CD8-positive, alpha-beta memory T cell (primary cell): ENCODE measurements at regions not wholly inside any gene's neighbourhood (a gene's known extent, or its start where the extent isn't known, plus 50 kb on each side); places are given as distances from the start of the nearest gene placed in this dataset.
"Not testable (repeated sequence)": the region's sequence is repeated elsewhere in the genome, so short reads cannot be mapped to it uniquely, and the experiment has no call there.

Experiments
- CTCF ChIA-PET: fragments of 350-600 bp; sonication (Branson Sonifier 250); formaldehyde crosslinking; loops from one replicate; lab custom pipeline; 2021; ENCODE audit warnings: antibody characterized with exemption; lab: Charles Lee
- POLR2A ChIA-PET: fragments of 350-600 bp; sonication (Branson Sonifier 250); formaldehyde crosslinking; loops from one replicate; lab custom pipeline; 2021; ENCODE audit warnings: antibody characterized with exemption; lab: Charles Lee
- DNase-seq, 5 donors: peaks; one replicate each; pipeline versions ENCODE4 v3.0.0 to v3.0.0-alpha.2; 2020 to 2022; ENCODE audit warnings: mixed read lengths in 1 of 5
- H3K27ac ChIP-seq: one replicate; pipeline ENCODE4 v1.7.0; 2013; ENCODE audit warnings: low read depth, mild to moderate bottlenecking, low read length, moderate library complexity
- H3K27me3 ChIP-seq: 2 replicates; pipeline ENCODE4 v1.7.0; 2013; ENCODE audit warnings: low read length, mild to moderate bottlenecking; ENCODE audit not compliant: insufficient read depth, poor library complexity, severe bottlenecking
- H3K36me3 ChIP-seq: 2 replicates; pipeline ENCODE4 v1.7.0; 2013; ENCODE audit warnings: mild to moderate bottlenecking, low read length, moderate library complexity; ENCODE audit not compliant: insufficient read depth
- H3K4me1 ChIP-seq: 2 replicates; pipeline ENCODE4 v1.7.0; 2013; ENCODE audit warnings: mild to moderate bottlenecking, low read length, moderate library complexity; ENCODE audit not compliant: insufficient read depth
- H3K4me3 ChIP-seq: 2 replicates; pipeline ENCODE4 v1.7.0; 2013; ENCODE audit warnings: mild to moderate bottlenecking, low read length
- H3K9me3 ChIP-seq: 2 replicates; pipeline ENCODE4 v1.7.0; 2013; ENCODE audit warnings: mild to moderate bottlenecking, low read length
- H3K27ac Mint-ChIP-seq, 8 donors: one replicate each; pipeline ENCODE4 v1.8.0; 2020 to 2021; ENCODE audit warnings: mixed read lengths in 8 of 8, mild to moderate bottlenecking in 6 of 8, inconsistent platforms in 3 of 8, moderate library complexity in 3 of 8
- H3K27me3 Mint-ChIP-seq, 2 donors: one replicate each; pipeline ENCODE4 v1.8.0; 2020 to 2021; ENCODE audit warnings: mixed read lengths in 2 of 2, mild to moderate bottlenecking in 1 of 2, moderate library complexity in 1 of 2
- H3K36me3 Mint-ChIP-seq, 3 donors: one replicate each; pipeline ENCODE4 v1.8.0; 2020 to 2021; ENCODE audit warnings: mixed read lengths in 3 of 3, inconsistent platforms in 1 of 3, mild to moderate bottlenecking in 1 of 3
- H3K4me1 Mint-ChIP-seq, 3 donors: one replicate each; pipeline ENCODE4 v1.8.0; 2020 to 2021; ENCODE audit warnings: mixed read lengths in 3 of 3, inconsistent platforms in 1 of 3, mild to moderate bottlenecking in 1 of 3
- H3K4me3 Mint-ChIP-seq, 7 donors: one replicate each; pipeline ENCODE4 v1.8.0; 2020 to 2021; ENCODE audit warnings: mixed read lengths in 7 of 7, mild to moderate bottlenecking in 6 of 7, moderate library complexity in 4 of 7, inconsistent platforms in 2 of 7
- H3K9me3 Mint-ChIP-seq, 5 donors: one replicate each; pipeline ENCODE4 v1.8.0; 2020 to 2022; ENCODE audit warnings: mixed read lengths in 5 of 5, mild to moderate bottlenecking in 3 of 5, moderate library complexity in 2 of 5, inconsistent platforms in 1 of 5

GRCh38 chr10:35959252-35959651 is 317.2 kb upstream of the FZD8 start:
- H3K36me3 Mint-ChIP-seq = no peaks in the 10 kb centered on the region
- Histone ChIP-seq H3K27me3 (no peaks in the 10 kb centered on the region), H3K36me3 (no peaks in the 10 kb centered on the region), H3K4me3 (no peak overlapping the region), H3K4me1 (no peaks in the 10 kb centered on the region), H3K27ac (no peak overlapping the region), H3K9me3 (no peaks in the 10 kb centered on the region)
- peaks cover 4 to 15% (median 8%) of the 10 kb centered on the region in 5 donors for H3K9me3 Mint-ChIP-seq
- no peak overlapping the region for H3K4me3 Mint-ChIP-seq
- ChIA-PET POLR2A (no interaction called here), CTCF (no interaction called here)
- H3K27me3 Mint-ChIP-seq = no peaks in the 10 kb centered on the region
- no peak overlapping the region for H3K27ac Mint-ChIP-seq
- no peaks in the 10 kb centered on the region for H3K4me1 Mint-ChIP-seq
- no peak for DNase-seq

DNA sequence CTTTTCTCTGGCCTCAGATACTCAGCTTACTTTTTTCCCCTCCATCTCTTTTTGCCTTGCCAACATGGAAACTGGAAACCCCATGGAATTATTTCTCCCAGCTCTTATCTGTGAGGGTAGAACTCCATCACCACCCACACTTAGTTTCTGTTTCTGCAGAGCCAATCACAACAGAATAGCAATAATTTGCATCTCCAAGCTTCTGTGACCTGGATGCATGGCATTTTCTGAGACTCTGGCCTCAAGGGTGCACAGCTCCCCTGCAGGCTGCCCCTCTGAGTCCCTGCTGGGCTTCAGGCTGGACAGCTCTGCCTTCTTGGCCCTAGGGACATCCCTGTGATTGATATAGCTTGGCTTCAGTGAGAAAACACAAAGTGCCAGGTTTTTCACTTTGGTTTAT is 316.5 kb upstream of the FZD8 start:
- H3K4me1 Mint-ChIP-seq, H3K4me3 Mint-ChIP-seq, H3K27me3 ChIP-seq, H3K4me1 ChIP-seq, H3K4me3 ChIP-seq, H3K27ac ChIP-seq, H3K36me3 Mint-ChIP-seq, POLR2A ChIA-PET, H3K27me3 Mint-ChIP-seq, DNase-seq, H3K27ac Mint-ChIP-seq, H3K9me3 ChIP-seq, H3K36me3 ChIP-seq: not testable (repeated sequence)
- H3K9me3 Mint-ChIP-seq = peaks cover 4 to 17% (median 8%) of the 10 kb centered on the region in 5 donors
- CTCF ChIA-PET = interaction anchor here (0.6 kb wide), 1 partner anchor 10 kb away, joined by 3 read pairs; no protein-coding TSS in a partner anchor

DNA sequence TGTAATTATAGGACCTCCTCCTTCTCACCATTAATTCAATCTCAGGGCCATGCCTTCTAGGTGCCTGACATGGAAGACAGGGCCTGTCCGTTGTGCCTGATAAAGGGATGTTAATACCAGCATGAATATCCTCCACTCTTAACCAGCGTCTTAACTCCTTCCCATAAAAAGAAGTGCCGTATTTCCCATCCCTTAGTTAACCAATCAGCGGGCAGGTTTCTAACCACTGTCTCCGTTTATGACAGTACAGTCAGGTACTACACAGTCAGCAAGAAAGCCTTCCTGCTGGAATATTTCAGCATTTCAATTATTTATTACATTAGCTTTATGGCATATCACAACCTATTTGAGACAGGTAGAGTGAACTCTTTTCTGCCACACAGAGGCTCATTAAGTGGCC is 308.6 kb upstream of the FZD8 start:
- Mint-ChIP-seq H3K36me3 (no peaks in the 10 kb centered on the region), H3K27ac (no peak overlapping the region), H3K4me3 (no peak overlapping the region), H3K9me3 (peaks cover 0 to 3% (median 3%) of the 10 kb centered on the region in 5 donors), H3K4me1 (no peaks in the 10 kb centered on the region), H3K27me3 (peaks cover 0 to 3% of the 10 kb centered on the region in 2 donors)
- H3K36me3 ChIP-seq = no peaks in the 10 kb centered on the region
- ChIA-PET POLR2A (no interaction called here), CTCF (no interaction called here)
- no peak overlapping the region for H3K4me3 ChIP-seq
- H3K9me3 ChIP-seq = no peaks in the 10 kb centered on the region
- H3K27me3 ChIP-seq = no peaks in the 10 kb centered on the region
- no peaks in the 10 kb centered on the region for H3K4me1 ChIP-seq
- no peak overlapping the region for H3K27ac ChIP-seq
- no peak for DNase-seq

- CTCF ChIA-PET = no interaction called here
- no peak overlapping the region for H3K27ac Mint-ChIP-seq
- no peaks in the 10 kb centered on the region for H3K36me3 ChIP-seq
These were observed 308.1 kb upstream of the FZD8 start for GRCh38 chr10:35950226-35950625.

DNA sequence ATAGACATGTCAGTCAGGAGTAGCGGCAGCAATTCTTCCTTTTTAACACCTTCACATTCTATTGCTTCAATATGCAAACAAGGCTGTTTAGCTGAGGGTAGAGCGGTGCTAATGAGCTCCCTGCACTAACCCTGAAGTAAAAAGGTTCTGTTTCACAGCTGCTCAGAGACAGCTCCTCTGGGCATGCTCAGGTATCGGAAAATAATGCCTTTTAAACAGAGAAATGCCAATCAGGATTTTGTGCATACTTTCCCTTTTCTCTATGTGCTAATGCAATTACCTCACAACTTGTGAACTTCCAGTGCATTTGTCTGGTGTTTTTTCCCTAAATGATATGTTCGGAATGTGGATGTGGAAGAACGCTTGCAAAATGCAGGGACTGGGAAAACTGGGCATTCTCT is 307.7 kb upstream of the FZD8 start:
- Mint-ChIP-seq H3K27ac (no peak overlapping the region), H3K9me3 (peaks cover 0 to 5% (median 3%) of the 10 kb centered on the region in 5 donors), H3K4me1 (no peaks in the 10 kb centered on the region), H3K27me3 (peaks cover 0 to 3% of the 10 kb centered on the region in 2 donors), H3K4me3 (no peak overlapping the region), H3K36me3 (no peaks in the 10 kb centered on the region)
- Histone ChIP-seq H3K4me1 (no peaks in the 10 kb centered on the region), H3K36me3 (no peaks in the 10 kb centered on the region), H3K27me3 (no peaks in the 10 kb centered on the region), H3K27ac (no peak overlapping the region), H3K9me3 (no peaks in the 10 kb centered on the region), H3K4me3 (no peak overlapping the region)
- DNase-seq = no peak
- POLR2A ChIA-PET = no interaction called here
- CTCF ChIA-PET = no interaction called here

More at GRCh38 chr10:35950226-35950625, 308.1 kb upstream of the FZD8 start:
- DNase-seq = no peak
- Histone ChIP-seq H3K4me3 (no peak overlapping the region), H3K4me1 (no peaks in the 10 kb centered on the region), H3K27me3 (no peaks in the 10 kb centered on the region), H3K27ac (no peak overlapping the region), H3K9me3 (no peaks in the 10 kb centered on the region)
- Mint-ChIP-seq H3K27me3 (peaks cover 0 to 3% of the 10 kb centered on the region in 2 donors), H3K9me3 (peaks cover 0 to 5% (median 3%) of the 10 kb centered on the region in 5 donors), H3K4me3 (no peak overlapping the region), H3K36me3 (no peaks in the 10 kb centered on the region), H3K4me1 (no peaks in the 10 kb centered on the region)
- POLR2A ChIA-PET = no interaction called here

DNA sequence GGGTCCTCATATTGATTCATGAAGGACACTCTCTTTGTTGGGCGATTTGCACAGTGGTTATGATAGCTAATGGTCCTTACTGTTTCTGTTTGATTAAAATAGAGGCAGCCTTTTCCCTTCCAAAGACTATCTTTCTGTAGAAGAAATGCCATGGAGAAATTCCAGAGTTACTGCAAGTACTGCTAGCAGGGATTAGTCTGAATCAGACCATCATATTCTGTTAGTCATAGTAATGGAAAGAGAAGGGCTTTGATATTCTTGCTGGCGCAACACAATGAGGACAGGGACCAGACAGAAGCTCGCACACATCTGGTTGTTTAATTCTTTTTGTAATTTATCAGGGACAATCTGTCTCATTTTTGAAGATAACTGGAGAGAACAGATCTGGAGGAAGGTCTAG is 304.5 kb upstream of the FZD8 start:
- no peak overlapping the region for H3K27ac Mint-ChIP-seq
- peaks cover 0 to 9% (median 3%) of the 10 kb centered on the region in 5 donors for H3K9me3 Mint-ChIP-seq
- no peaks in the 10 kb centered on the region for H3K36me3 Mint-ChIP-seq
- no peaks in the 10 kb centered on the region for H3K36me3 ChIP-seq
- H3K9me3 ChIP-seq = no peaks in the 10 kb centered on the region
- no peaks in the 10 kb centered on the region for H3K4me1 Mint-ChIP-seq
- H3K4me3 Mint-ChIP-seq = no peak overlapping the region
- no peak overlapping the region for H3K4me3 ChIP-seq
- peaks cover 0 to 3% of the 10 kb centered on the region in 2 donors for H3K27me3 Mint-ChIP-seq
- H3K27me3 ChIP-seq = no peaks in the 10 kb centered on the region
- no peak overlapping the region for H3K27ac ChIP-seq
- CTCF ChIA-PET = no interaction called here
- no peaks in the 10 kb centered on the region for H3K4me1 ChIP-seq
- no peak for DNase-seq
- POLR2A ChIA-PET = no interaction called here

DNA sequence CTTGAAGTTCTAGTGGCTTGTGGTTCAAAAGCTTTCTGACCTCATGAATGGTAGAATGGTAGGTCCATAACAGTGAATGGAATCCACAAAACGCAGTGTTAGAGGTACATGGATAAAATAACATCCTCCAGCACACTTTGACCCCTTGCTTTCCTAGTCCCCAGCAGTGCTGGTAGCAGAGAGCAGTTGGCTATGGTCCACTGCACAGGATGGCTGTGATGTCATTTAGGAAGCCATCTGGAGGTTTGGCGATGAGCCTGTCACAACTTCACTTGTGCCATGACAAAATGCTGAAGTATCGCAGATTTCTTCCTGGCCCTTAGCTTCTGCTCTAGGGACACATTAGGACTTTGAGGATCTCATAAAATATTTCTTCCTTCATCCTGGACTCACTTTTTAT is 300.0 kb upstream of the FZD8 start:
- Mint-ChIP-seq H3K9me3 (peaks cover 3 to 9% (median 6%) of the 10 kb centered on the region in 5 donors), H3K27me3 (peaks cover 0 to 3% of the 10 kb centered on the region in 2 donors), H3K36me3 (no peaks in the 10 kb centered on the region), H3K27ac (no peak overlapping the region), H3K4me1 (no peaks in the 10 kb centered on the region), H3K4me3 (no peak overlapping the region)
- Histone ChIP-seq H3K9me3 (no peaks in the 10 kb centered on the region), H3K4me1 (no peaks in the 10 kb centered on the region), H3K27ac (no peak overlapping the region), H3K36me3 (no peaks in the 10 kb centered on the region), H3K4me3 (no peak overlapping the region), H3K27me3 (no peaks in the 10 kb centered on the region)
- POLR2A ChIA-PET = no interaction called here
- DNase-seq = no peak
- CTCF ChIA-PET = no interaction called here

DNA sequence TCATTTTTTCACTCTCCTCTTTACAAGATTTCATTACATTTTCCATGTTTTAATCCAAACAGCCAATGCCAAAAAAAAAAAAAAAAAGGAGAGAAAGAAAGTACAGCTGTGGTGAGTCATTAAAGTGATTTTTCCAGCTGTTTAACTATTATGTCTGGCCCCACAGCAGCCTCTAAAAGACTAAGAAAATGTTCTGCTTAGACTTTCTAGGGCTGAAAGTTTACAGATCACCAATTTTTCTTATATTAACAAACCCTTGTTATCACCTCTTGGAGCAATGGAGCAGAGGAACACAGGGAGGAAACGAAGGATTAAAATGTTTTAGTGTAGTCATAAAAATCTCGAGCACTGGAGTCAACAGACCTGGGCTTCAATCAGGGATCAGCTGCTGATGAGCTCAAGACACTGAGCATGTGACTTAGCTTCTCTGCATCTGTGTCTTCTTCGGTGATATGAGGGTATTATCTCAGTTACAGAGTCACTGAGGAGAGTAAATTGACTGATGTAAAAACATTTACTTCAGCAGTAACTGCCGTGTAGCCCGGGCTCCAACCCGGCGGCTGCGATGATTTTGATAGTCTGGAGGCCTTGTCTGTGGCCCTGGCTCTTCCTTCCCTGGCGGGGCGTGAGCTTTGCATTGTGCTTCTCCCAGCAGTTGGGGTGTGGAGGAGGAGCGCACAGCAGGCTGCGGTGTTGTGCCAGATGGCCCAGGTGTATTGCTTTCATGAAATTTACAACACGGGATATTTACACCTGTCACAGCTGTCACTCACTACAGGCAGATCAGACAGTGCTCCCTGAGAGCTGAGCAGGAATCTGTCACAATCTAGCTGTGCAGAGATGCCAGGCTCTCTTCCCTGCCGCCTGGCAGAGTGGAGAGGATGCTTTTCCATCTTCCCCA is 298.3 kb upstream of the FZD8 start:
- no peak overlapping the region for H3K27ac Mint-ChIP-seq
- Histone ChIP-seq H3K36me3 (no peaks in the 10 kb centered on the region), H3K27me3 (no peaks in the 10 kb centered on the region), H3K4me1 (no peaks in the 10 kb centered on the region), H3K27ac (no peak overlapping the region), H3K9me3 (no peaks in the 10 kb centered on the region), H3K4me3 (no peak overlapping the region)
- ChIA-PET CTCF (no interaction called here), POLR2A (no interaction called here)
- peaks cover 3 to 9% (median 6%) of the 10 kb centered on the region in 5 donors for H3K9me3 Mint-ChIP-seq
- H3K4me3 Mint-ChIP-seq = no peak overlapping the region
- H3K36me3 Mint-ChIP-seq = no peaks in the 10 kb centered on the region
- DNase-seq = no peak
- no peaks in the 10 kb centered on the region for H3K4me1 Mint-ChIP-seq
- no peaks in the 10 kb centered on the region for H3K27me3 Mint-ChIP-seq
